Activated CD4-positive, alpha-beta memory T cell treated with anti-CD3 and anti-CD28 coated beads, Interleukin-2, amount 10 ng/mL, durations not matched to agents 7 days and 5 days (primary cell): ENCODE measurements at regions not wholly inside any gene's neighbourhood (a gene's known extent, or its start where the extent isn't known, plus 50 kb on each side); places are given as distances from the start of the nearest gene placed in this dataset.

ENCODE experiments used
- CTCF ChIA-PET: fragments of 350-600 bp; sonication (Branson Sonifier 250); formaldehyde crosslinking; loops from one replicate; lab custom pipeline; 2021; ENCODE audit warnings: antibody characterized with exemption, inconsistent platforms; lab: Charles Lee
- POLR2A ChIA-PET: fragments of 350-600 bp; sonication (Branson Sonifier 250); formaldehyde crosslinking; loops from one replicate; lab custom pipeline; 2021; ENCODE audit warnings: antibody characterized with exemption; lab: Charles Lee
- DNase-seq: peaks from one replicate; pipeline ENCODE4 v3.0.0-alpha.2; 2020
- H3K27ac Mint-ChIP-seq: one replicate; pipeline ENCODE4 v1.8.0; 2021; ENCODE audit warnings: mild to moderate bottlenecking, mixed read lengths
- H3K27me3 Mint-ChIP-seq: one replicate; pipeline ENCODE4 v1.8.0; 2021; ENCODE audit warnings: mixed read lengths
- H3K36me3 Mint-ChIP-seq: one replicate; pipeline ENCODE4 v1.8.0; 2021; ENCODE audit warnings: low read depth, mixed read lengths
- H3K4me1 Mint-ChIP-seq: one replicate; pipeline ENCODE4 v1.8.0; 2021; ENCODE audit warnings: mixed read lengths
- H3K4me3 Mint-ChIP-seq: one replicate; pipeline ENCODE4 v1.8.0; 2021; ENCODE audit warnings: mild to moderate bottlenecking, mixed read lengths
- H3K9me3 Mint-ChIP-seq: one replicate; pipeline ENCODE4 v1.8.0; 2021; ENCODE audit warnings: mixed read lengths

GRCh38 chr21:38699048-38699447 lies 106.7 kb upstream of the ETS2 start:
- Mint-ChIP-seq H3K27me3 (peaks cover 7% of the 10 kb centered on the region), H3K27ac (no peak overlapping the region), H3K4me1 (no peaks in the 10 kb centered on the region), H3K36me3 (no peaks in the 10 kb centered on the region), H3K4me3 (no peak overlapping the region), H3K9me3 (no peaks in the 10 kb centered on the region)
- ChIA-PET POLR2A (no interaction called here), CTCF (no interaction called here)
- no peak for DNase-seq

GRCh38 chr21:38702196-38702595 lies 103.5 kb upstream of the ETS2 start:
- no peak for DNase-seq
- Mint-ChIP-seq H3K36me3 (no peaks in the 10 kb centered on the region), H3K4me3 (no peak overlapping the region), H3K9me3 (no peaks in the 10 kb centered on the region), H3K27me3 (no peaks in the 10 kb centered on the region), H3K4me1 (no peaks in the 10 kb centered on the region), H3K27ac (no peak overlapping the region)
- ChIA-PET CTCF (no interaction called here), POLR2A (no interaction called here)

GRCh38 chr21:38709876-38710275 lies 95.9 kb upstream of the ETS2 start:
- DNase-seq, result no peak
- CTCF ChIA-PET, result interaction anchor here (0.7 kb wide), 1 partner anchor 82 kb away, joined by 3 read pairs; no protein-coding TSS in a partner anchor
- H3K27me3 Mint-ChIP-seq, result peaks cover 17% of the 10 kb centered on the region
- no peaks in the 10 kb centered on the region for H3K4me1 Mint-ChIP-seq
- no peaks in the 10 kb centered on the region for H3K9me3 Mint-ChIP-seq
- POLR2A ChIA-PET, result no interaction called here
- H3K27ac Mint-ChIP-seq, result no peak overlapping the region
- no peak overlapping the region for H3K4me3 Mint-ChIP-seq
- H3K36me3 Mint-ChIP-seq, result no peaks in the 10 kb centered on the region

- no peaks in the 10 kb centered on the region for H3K9me3 Mint-ChIP-seq
- peaks cover 18% of the 10 kb centered on the region for H3K27me3 Mint-ChIP-seq
- H3K36me3 Mint-ChIP-seq, result no peaks in the 10 kb centered on the region
- H3K27ac Mint-ChIP-seq, result no peak overlapping the region
- ChIA-PET CTCF (interaction anchor here (1.3 kb wide), 1 partner anchor 17 kb away, joined by 4 read pairs; no protein-coding TSS in a partner anchor), POLR2A (no interaction called here)
- H3K4me3 Mint-ChIP-seq, result no peak overlapping the region
- no peak for DNase-seq
- H3K4me1 Mint-ChIP-seq, result no peaks in the 10 kb centered on the region
These were observed 93.7 kb upstream of the ETS2 start for GRCh38 chr21:38712071-38712470.

GRCh38 chr21:38712664-38713063 lies 93.1 kb upstream of the ETS2 start:
- Mint-ChIP-seq H3K36me3 (no peaks in the 10 kb centered on the region), H3K27ac (no peak overlapping the region), H3K9me3 (no peaks in the 10 kb centered on the region), H3K27me3 (peaks cover 18% of the 10 kb centered on the region), H3K4me3 (no peak overlapping the region), H3K4me1 (no peaks in the 10 kb centered on the region)
- ChIA-PET CTCF (interaction anchor here (1.3 kb wide), 1 partner anchor 17 kb away, joined by 4 read pairs; no protein-coding TSS in a partner anchor), POLR2A (no interaction called here)
- DNase-seq, result no peak

GRCh38 chr21:38714039-38714817 lies 91.5 kb upstream of the ETS2 start:
- Mint-ChIP-seq H3K9me3 (no peaks in the 10 kb centered on the region), H3K36me3 (no peaks in the 10 kb centered on the region), H3K4me1 (no peaks in the 10 kb centered on the region), H3K27ac (no peak overlapping the region), H3K27me3 (peaks cover 18% of the 10 kb centered on the region), H3K4me3 (no peak overlapping the region)
- ChIA-PET POLR2A (no interaction called here), CTCF (no interaction called here)
- no peak for DNase-seq

GRCh38 chr21:38714999-38715398 lies 90.7 kb upstream of the ETS2 start:
- ChIA-PET CTCF (no interaction called here), POLR2A (no interaction called here)
- Mint-ChIP-seq H3K4me1 (no peaks in the 10 kb centered on the region), H3K4me3 (no peak overlapping the region), H3K27ac (no peak overlapping the region), H3K9me3 (no peaks in the 10 kb centered on the region), H3K27me3 (peaks cover 17% of the 10 kb centered on the region), H3K36me3 (no peaks in the 10 kb centered on the region)
- no peak for DNase-seq

GRCh38 chr21:38716088-38716487 lies 89.6 kb upstream of the ETS2 start:
- CTCF ChIA-PET, result no interaction called here
- Mint-ChIP-seq H3K4me1 (no peaks in the 10 kb centered on the region), H3K27ac (no peak overlapping the region), H3K27me3 (peaks cover 15% of the 10 kb centered on the region), H3K36me3 (no peaks in the 10 kb centered on the region), H3K4me3 (no peak overlapping the region), H3K9me3 (no peaks in the 10 kb centered on the region)
- no peak for DNase-seq
- POLR2A ChIA-PET, result no interaction called here

GRCh38 chr21:38716942-38717341 lies 88.8 kb upstream of the ETS2 start:
- Mint-ChIP-seq H3K9me3 (no peaks in the 10 kb centered on the region), H3K4me1 (no peaks in the 10 kb centered on the region), H3K27ac (no peak overlapping the region), H3K4me3 (no peak overlapping the region), H3K27me3 (peaks cover 15% of the 10 kb centered on the region), H3K36me3 (no peaks in the 10 kb centered on the region)
- CTCF ChIA-PET, result no interaction called here
- no peak for DNase-seq
- POLR2A ChIA-PET, result no interaction called here

- CTCF ChIA-PET, result no interaction called here
- Mint-ChIP-seq H3K4me1 (no peaks in the 10 kb centered on the region), H3K36me3 (no peaks in the 10 kb centered on the region), H3K27me3 (peaks cover 11% of the 10 kb centered on the region), H3K4me3 (no peak overlapping the region), H3K27ac (no peak overlapping the region), H3K9me3 (no peaks in the 10 kb centered on the region)
- DNase-seq, result no peak
- POLR2A ChIA-PET, result no interaction called here
These were observed 87.2 kb upstream of the ETS2 start for GRCh38 chr21:38718481-38718880.

GRCh38 chr21:38720074-38720473 lies 85.7 kb upstream of the ETS2 start:
- CTCF ChIA-PET, result no interaction called here
- Mint-ChIP-seq H3K9me3 (peaks cover 2% of the 10 kb centered on the region), H3K4me3 (no peak overlapping the region)

GRCh38 chr21:38721055-38721454 lies 84.7 kb upstream of the ETS2 start:
- Mint-ChIP-seq H3K4me1 (no peaks in the 10 kb centered on the region), H3K9me3 (peaks cover 5% of the 10 kb centered on the region), H3K4me3 (no peak overlapping the region), H3K36me3 (no peaks in the 10 kb centered on the region), H3K27ac (no peak overlapping the region), H3K27me3 (peaks cover 2% of the 10 kb centered on the region)
- CTCF ChIA-PET, result no interaction called here
- no peak for DNase-seq
- POLR2A ChIA-PET, result no interaction called here

More at GRCh38 chr21:38720074-38720473, 85.7 kb upstream of the ETS2 start:
- DNase-seq, result no peak
- H3K27me3 Mint-ChIP-seq, result peaks cover 2% of the 10 kb centered on the region
- H3K36me3 Mint-ChIP-seq, result no peaks in the 10 kb centered on the region
- no peaks in the 10 kb centered on the region for H3K4me1 Mint-ChIP-seq
- no peak overlapping the region for H3K27ac Mint-ChIP-seq
- POLR2A ChIA-PET, result no interaction called here

GRCh38 chr21:38721958-38722357 lies 83.8 kb upstream of the ETS2 start:
- Mint-ChIP-seq H3K36me3 (no peaks in the 10 kb centered on the region), H3K4me1 (no peaks in the 10 kb centered on the region), H3K27ac (no peak overlapping the region), H3K9me3 (peaks cover 5% of the 10 kb centered on the region), H3K27me3 (peaks cover 2% of the 10 kb centered on the region), H3K4me3 (no peak overlapping the region)
- ChIA-PET CTCF (no interaction called here), POLR2A (no interaction called here)
- no peak for DNase-seq
